NCI-H2227 (cell line): ENCODE measurements at regions not wholly inside any gene's neighbourhood (a gene's known extent, or its start where the extent isn't known, plus 50 kb on each side); places are given as distances from the start of the nearest gene placed in this dataset.
A peak's percentile ranks its signal among the peaks of the same experiment; 100 is the strongest.

Experiments used
- DNase-seq: peaks from one replicate; lab custom pipeline; 2025; ENCODE audit not compliant: unreplicated experiment; lab: John Stamatoyannopoulos, UW

DNA sequence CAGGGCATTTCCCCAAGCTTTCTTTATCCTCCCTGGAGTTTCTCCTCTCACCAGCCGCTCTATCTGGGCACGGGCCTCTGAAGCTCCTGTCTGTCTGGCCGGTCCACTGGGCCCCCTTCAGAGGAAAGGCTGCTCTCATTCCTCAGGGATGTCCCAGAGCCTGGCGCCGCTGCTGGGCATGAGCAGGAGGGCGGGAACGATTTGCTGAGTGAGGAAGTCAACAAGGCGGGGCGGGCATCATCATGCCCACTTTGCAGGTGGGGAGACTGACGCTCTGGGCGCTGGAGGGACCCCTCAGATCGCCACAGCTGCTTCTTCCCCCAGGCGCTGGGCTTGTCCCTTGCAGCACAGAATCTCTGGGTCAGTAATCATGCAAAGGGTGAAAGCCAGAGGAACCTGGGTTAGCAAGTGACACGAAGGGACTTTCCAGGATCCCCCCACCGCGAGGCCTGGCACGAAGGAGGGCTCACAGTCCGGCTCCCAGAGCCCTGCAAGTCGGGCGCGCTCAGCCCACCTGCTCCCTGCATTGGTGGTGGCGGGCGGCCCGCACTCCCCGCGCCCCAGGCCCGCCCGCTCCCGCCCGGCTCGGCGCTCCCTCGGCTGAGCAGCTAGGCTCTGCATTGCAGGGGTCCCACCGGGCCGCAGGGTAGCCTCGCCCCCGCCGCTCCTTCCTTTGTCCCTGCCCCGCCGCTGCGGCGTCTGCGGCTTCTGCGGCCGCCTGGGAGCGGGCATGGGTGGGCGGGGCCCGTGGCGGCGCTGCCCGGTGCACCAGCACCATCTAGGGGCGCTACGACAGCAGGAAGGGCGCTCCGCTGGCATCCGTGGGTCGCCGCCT is 157.8 kb downstream of the CYRIA start:
- peak; percentile 88 for DNase-seq

DNA sequence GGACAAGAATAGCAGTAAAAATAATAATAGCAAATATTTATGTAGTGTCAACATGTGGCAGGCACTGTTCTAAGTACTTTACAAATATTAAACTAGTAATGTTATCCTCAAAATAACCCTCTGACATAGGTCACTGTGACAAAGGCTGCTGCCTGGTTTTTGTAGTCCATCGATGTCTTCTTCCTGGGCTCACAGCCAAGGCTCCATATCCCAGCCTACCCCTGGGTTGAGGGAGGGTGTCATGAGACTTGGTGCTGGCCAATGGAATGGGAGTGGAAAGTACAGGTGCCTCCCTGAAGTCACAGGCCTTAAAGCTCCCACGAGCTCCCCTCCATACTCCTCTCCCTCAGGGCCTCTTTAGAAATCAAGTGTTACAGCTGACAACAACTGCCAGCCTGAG is 159.3 kb downstream of the CYRIA start:
- no peak for DNase-seq

DNA sequence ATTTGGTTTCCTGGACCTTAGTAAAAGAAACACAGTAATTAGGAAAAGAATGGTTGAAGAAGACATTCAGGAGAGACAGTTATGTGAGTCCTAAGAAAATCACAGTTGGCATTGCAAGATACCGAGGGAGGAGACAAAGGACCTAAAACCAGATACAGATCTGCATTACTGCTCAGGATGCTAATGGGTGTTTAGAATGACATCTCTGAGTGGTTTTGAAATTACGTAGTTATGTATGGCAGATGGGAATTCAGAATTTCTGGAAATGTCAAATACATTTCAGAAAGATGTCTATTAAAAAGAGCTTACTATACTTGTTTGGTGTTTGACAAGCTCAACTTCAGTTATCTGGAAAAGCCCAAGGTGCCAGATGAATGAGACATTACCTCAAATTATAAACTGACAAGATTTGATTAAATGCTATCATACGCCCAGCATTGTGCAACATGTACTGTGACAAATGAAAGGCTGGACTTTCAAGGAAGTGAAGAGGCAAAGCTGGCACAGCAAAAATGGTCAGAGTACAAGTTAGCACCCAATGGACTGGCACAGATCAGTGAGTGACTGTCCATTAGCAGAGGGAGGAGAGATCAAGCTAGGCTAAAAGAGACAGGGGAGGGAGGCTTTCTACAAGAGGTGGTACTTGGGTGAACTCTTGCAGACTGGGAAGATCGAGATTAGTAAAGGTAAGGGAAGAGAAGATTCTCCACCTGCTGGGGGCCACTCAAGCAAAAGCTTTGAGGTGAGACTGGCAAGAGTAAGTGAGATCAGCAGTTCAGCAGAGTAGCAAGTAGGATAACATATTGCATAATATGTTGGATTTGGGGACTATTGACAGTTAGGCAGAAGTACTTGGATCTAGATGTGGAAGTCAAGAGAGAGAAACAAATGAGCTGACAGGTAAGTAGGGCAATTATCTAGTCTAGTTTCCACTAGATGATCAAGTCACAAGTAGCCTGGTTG is 168.9 kb downstream of the CYRIA start:
- no peak for DNase-seq

DNA sequence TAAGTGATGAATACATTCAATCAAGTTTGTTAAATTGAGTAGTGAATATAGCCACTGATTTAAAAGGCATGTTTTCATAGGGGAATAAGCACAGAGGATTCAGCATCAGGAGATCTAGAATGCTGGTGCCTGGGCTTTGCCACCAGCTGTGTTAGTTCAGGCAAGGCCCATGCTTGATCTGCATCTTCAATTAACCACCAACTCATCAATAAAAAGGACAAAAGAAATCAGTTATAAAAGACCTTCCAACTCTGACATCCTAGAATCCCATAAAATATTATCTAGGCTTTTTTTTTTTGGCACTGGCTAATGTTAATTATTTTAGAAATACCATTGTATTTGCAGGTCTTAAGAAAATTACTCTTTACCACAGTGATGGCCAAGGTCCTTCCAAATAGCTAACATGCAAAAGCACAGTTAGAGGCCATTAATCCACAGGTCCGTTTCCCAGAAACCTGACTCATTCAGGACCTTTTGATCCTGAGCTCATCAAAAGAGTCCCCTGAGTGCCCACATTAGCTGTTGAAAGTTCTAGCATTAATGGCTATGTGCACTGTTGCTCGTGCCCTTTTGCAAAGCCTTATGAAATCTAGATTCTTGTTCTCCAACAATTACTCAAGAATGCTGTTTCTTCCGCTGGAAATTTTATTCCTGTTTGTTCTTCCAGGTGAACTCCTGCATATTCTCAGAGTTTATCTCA is 170.0 kb downstream of the CYRIA start:
- DNase-seq, result no peak

DNA sequence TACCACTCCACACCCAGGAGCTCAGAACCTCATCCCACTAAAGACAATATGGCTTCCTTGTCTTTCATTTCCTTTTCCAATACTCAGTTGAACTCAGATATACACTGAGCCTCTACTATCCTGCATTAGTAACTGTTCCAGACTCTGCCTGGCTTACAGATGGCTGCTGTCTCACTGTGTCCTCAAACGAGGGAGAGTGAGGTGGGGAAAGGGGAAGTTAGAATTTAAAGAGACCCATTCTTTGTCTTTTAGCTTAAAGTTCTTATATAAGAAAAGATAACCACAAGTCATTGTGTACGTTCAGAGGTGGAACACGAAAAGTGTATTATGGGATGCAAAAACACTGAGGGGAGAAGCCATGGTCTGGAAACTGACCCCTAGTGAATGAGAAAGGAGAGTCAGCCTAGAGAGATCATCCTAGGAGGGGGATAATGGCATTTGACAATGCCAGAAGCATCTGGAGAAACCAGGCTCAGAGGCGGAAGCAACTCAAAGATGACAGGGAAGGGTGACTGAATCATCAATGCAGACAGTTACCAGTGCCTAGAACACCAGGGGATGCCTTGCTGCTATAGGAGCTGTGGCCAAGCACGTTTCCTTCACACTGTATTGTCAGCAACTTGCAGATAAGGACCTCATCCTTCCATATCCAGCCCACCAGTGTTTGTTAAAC is 170.7 kb downstream of the CYRIA start:
- DNase-seq, result no peak

DNA sequence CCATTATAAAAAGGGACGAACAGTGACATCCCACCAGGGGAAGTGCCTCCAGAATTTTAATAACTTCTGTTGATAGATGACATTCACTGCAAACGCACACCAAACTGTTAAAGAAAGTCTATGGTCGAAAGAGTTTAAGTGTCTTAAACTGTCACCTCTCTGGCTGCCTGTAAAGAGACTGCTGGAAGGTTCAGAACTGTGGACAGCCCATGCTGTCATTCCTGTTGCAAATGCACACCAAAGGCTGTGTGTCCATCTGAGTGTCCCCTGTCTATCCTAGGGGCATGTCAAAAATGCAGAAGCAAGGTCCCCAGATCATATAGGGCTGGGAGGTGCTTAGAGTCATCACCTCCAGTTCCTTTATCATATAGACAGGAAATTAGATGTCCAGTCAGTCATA is 171.8 kb downstream of the CYRIA start:
- DNase-seq, result no peak

DNA sequence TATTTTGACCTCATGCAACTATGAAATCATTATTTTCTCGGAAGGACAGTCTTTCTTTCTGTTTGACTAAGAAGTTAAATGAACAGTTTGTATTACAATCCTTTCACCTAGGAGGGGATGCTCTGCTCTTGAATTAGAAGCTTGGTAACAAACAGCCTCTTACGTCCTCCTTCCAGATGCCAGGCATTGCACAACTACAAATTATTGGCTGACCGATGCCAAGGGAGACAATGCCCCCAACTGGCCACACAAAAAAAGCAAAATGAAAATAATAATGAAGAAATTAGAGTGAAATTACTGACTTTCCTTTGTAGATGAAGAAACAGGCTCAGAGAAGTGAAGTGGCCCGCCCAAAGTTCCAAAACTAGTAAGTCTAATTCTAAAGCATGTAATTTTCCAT is 177.9 kb downstream of the CYRIA start:
- peak; percentile 45 for DNase-seq

DNA sequence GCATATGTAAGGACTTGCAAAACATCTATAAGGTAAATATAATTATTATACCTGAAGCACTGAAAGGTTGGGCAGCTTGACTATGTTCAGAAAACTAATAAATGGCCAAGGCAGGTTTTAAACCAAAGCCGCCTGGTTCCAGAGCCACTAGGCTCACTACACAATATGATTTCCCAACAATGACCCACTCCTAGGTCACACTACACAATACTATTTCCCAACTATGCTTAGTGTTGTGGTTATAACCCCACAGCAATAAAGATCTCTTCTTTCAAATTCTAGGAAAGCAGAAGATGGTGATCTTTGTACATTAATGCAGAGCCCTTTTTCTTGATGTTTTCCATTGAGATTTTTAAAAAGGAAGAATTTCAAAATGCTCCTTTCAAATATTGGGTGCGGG is 180.4 kb downstream of the CYRIA start:
- no peak for DNase-seq

DNA sequence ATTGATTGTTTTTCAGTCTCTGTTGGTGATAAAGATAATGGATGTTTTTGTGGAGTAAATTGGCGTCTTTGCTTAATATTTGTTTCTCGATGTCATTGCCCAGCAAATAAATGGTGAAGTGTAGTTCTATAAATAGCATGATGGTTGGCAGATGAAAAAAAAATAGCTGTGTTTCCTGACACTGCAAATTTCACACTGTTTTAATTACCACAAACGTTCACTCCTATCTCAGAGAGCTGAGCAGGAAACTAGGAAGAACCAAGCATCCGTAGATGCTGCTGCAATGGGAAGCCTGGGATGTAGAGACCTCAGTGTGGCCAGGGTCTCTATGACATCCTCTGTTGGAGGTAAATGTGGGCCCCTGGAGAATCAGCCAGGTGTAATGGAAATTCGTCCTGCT is 183.2 kb downstream of the CYRIA start:
- no peak for DNase-seq

DNA sequence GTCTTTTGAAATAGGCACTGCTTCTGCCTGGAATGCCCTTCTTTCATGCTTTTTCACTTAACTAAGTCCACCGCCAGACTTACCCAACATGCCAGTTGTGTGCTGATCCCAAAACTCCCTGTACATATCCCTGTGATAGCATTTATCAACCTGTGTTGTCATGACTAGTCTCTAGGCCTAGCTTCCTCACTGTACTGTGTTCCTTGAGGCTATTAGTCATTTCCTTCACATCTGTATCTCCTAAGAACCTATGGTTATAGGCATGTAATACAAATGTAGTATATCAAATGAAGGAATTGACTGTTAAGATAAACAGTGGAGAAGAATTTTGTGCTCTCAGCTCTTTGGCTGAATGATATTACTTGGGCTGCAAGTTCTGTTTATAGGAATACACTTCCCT is 184.3 kb downstream of the CYRIA start:
- DNase-seq, result no peak

DNA sequence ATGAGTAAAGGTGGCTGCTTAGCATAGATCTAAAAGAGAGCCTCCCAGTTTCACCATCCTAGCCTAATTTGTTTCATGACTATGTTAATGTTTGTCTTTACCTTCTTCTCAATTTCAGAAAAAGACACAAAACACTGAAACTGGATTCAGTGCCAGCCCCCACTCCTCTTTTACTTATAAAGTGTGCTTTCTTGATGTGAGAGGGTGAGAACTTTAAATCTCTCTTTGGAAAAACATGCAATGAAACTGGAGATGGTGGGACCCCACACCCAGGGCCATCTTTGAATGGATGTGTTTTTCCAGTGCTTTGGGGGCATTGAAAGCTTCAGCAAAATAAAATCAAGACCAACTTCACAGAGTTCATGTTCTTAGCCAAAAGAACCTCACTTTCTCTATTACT is 185.9 kb downstream of the CYRIA start:
- no peak for DNase-seq

DNA sequence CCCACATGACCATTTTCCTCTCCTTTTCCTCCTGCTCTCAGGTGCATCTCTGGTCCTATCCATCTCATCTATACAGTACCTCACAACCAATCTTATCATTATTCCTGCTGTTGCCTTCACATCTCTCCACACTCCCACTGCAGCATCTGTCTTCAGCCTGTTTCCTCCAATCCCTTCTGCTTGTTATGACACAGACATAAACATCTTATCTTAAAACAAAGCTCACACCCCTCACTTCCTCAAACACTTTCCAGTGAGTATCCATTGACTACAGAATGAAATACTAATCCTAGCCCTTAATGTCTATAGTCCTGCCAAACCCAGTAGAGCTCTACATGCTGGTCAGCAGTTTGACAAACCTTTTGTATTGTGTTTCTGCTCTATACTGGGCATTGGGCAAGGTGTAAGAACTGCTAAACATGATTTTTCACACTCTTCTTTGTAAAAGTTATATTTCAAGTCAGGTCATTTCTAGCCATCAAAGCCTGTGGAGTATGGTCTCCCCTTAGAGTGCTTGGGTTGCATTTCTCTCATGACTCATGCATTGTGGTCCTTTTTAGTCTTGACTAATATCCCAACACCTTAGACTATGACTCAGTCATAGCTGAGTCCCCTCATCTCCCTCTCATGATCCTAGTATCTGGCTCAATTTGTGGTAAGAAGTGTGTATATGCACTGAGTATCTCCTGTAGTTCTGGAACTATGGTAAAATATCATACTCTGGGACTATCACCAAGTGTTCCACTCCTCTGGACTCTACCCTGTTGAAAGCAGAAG is 187.0 kb downstream of the CYRIA start:
- DNase-seq, result no peak

DNA sequence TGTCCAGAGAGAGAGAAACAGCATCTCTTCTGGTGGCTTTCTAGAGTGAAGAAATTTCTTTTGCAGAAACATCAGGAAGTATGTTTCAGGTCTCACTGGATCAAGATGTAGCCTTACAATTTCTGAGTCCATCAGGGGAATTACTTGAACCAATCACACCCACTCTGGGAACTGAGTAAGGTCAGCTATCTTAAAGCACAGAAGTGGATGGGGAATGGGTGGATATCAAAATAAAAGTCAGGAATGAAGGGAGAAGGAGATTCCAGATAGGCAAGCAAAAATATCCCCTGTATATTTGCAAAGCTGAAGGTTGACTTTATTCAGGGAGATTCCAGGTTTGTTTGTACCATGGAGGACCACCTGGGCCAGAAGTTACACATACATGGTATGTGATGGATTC is 188.0 kb downstream of the CYRIA start:
- DNase-seq, result no peak

DNA sequence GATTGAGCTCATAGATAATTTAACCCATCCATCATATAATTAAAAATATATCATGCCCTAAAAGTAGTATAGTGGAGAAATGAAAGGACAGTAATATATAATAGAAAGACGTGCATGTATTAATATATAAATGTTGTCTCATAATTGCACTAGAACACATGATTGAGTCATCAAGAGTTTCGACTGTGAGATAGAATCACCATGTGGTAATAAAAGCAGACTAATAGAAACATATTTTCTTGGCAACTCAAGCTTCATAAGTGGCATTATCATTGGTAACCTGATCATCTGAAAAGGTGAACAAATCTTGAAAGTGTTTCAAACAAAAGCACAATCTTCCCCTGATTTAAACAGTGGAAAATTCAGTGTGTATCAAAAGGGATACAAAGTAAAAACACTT is 188.8 kb downstream of the CYRIA start:
- no peak for DNase-seq

DNA sequence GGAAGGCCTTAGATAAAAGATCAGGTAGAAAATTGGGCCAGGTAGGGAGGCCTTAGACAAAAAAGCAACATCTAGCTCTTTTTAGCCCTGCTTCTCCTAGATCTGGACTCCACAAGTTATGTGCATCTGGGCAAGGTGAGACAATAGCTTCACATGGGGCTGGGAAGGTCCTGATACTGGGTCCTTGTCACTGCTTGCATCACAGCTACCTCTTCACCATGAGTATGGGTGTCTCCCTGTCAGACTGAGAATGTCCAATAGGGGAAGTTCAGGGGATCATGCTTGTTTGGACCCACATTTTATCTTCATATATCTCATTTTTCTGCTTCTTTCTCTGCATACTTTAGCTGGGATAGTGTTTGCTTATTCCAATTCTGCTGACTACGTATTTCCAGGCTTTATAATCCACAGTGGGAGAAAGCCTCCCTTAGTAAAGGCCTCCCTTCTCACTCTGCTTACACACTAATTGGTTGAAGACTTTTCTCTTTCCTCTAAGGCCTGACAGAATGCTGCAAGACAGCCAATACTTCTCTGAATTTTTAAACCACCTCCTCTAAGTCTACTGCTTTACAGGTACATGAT is 189.6 kb downstream of the CYRIA start:
- no peak for DNase-seq

DNA sequence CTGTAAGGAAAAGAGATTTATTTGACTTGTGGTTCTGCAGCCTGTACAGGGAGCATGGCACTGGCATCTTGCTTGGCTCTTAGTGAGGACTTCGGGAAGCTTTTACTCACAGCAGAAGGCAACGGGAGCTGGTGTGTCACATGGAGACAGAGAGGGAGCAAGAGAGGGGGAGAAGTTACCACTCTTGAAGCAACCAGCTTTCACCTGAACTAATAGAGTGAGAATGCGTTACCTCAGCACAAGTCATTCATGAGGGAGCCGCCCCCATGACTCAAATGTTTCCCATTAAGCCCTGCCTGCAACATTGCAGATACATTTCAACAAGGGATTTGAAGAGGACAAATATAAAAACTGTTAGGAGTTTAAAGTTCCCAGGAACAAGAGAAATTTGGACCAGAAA is 190.0 kb downstream of the CYRIA start:
- DNase-seq, result no peak

DNA sequence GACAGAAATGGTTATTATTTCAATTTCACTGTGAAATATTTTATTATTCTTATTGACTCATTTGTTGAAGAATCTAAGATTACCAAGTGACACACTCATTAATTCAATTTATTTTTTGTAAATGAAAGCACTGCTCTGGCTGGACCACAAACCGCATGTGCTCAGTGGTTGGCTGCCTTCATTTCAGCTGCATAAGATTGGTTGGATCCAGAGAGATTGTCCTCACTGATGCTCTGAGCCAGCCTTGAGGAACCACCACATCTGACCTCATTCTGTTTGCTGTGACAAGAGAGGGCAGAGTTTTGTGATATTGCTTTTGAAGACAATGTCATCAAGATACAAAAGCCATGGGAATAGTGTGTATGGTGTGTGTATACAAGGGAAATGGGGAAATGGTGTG is 192.1 kb downstream of the CYRIA start:
- DNase-seq, result no peak

DNA sequence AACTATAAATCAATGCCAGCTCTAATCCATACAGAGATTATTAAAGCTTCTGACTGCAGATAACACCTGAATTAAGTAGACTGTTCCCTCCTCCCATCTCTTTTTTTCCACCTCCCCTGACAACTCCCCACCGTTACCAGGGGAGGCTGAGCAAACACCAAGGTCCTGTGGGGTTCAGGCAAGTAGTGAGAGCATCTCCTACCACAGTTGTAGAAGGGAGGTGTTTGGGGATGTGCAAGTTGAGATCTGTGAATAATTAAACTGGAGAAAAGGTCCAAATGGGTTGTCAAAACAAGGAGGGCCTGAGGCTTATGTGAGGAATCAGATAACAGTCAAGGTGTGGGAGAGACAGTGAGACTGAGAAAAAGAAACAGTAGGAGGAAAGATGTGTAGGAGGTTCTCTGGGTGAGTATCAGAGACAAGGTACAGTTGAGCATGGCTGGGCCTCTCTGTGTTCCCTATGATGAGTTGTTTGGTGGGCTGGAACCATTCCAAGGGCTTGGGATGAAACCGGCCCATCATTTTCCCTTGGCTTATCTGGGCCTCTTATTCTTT is 194.6 kb downstream of the CYRIA start:
- no peak for DNase-seq

DNA sequence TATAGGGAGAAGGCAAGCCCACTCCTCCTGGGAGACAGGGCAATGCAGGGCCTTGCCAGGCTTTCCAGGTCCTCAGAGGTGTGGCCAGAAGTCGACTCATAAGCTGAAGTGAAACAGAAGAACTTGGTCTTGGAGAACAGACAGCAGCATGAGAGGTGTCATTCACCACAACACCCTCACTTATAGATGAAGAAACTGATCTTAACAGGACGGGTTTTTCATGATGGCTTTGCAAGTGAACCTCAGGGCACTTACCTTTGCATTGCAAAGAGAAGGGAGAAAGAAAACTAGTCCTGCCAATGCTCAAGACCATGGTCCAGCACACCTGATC is 198.8 kb downstream of the CYRIA start:
- no peak for DNase-seq
